ENCODE measurements at regions not wholly inside any gene's neighbourhood (a gene's known extent, or its start where the extent isn't known, plus 50 kb on each side); places are given as distances from the start of the nearest gene placed in this dataset.
"Not testable (repeated sequence)": the region's sequence is repeated elsewhere in the genome, so short reads cannot be mapped to it uniquely, and the experiment has no call there.

- DNase-seq: not testable (repeated sequence)
Measured at GRCh38 chr6:28626386-28626785, 100.7 kb downstream of the GPX5 start.

DNA sequence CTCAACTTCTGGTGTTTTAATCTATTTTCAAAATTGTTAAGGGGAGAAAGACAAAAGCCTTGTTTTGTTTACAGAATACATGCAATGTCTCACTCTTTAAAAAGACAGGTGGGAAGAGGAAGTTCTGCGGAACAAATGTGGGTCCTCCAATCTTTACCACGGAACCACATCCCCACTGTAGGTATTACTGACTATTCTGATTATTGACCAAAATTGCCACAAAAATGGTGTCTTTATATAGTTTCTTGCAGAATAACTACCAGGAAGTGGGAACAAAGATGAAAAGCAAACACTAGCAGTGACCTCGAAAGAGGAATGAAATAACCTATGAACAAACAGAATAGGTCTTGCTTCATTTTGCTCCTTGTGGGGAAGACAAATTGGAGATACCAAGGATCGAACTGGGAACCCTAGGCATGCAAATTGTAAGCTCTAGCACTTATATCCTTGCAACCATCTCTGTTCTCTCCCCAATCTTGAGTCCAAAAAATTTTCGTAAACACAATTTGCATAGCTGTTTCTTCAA is 106.7 kb downstream of the GPX5 start:
- DNase-seq: no peak

DNA sequence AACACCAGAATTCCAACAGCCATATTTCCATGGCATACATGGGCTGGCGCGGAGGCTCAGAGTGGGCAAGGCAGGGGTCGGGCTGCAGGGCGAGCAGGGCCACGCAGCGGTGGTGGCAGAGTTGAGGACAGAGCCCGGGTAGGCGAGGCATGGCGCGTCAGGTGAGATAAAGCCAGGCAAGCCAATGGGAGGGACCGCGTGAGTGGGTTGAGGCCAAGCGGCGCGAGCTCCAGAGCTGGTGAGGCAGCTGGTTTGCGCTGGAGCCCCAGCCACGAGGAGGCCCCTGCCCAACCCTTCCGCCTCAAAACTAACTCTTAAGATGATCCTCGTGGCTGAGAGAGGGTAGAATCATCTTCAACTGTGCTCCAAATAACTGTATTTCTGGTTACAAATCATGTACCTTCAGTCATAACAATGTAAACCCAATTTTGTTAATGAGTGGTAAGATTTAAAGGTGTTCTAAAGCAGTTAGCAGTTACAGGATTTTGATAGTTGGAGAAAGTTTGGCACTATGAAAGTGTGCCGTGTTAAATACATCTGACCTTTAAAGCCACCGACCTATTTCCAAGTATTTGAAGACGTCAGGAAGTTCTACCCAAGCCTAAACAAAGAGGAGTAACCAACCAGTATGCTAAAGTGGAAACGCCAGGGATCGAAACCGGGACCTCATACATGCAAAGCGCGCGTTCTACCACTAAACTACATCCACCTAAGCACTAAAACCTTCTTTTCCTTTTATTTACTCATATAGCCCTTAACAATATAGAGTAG is 107.9 kb downstream of the GPX5 start:
- DNase-seq: no peak

DNA sequence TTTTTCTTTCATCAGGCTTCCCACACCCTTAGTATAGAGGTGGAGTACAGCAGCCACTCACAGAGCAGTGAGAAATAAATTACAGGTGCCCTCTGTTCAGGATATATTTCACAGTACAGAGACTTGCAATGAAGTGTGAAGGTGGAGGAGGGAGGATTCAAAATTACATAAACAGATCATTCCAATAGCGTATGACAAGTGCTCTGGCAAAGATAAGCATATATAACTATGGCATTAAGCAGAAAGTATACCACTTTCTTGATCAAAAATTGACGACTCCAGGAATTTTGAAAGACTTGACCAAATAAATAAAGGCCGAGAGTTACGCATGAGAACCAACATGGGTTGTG is 108.7 kb downstream of the GPX5 start:
- no peak for DNase-seq

GRCh38 chr6:28634761-28635546 is 109.3 kb downstream of the GPX5 start:
- DNase-seq: peak; percentile 26

GRCh38 chr6:28635547-28636158 is 110.0 kb downstream of the GPX5 start:
- DNase-seq: no peak

GRCh38 chr6:28638787-28639430 is 113.2 kb downstream of the GPX5 start:
- DNase-seq: no peak

DNA sequence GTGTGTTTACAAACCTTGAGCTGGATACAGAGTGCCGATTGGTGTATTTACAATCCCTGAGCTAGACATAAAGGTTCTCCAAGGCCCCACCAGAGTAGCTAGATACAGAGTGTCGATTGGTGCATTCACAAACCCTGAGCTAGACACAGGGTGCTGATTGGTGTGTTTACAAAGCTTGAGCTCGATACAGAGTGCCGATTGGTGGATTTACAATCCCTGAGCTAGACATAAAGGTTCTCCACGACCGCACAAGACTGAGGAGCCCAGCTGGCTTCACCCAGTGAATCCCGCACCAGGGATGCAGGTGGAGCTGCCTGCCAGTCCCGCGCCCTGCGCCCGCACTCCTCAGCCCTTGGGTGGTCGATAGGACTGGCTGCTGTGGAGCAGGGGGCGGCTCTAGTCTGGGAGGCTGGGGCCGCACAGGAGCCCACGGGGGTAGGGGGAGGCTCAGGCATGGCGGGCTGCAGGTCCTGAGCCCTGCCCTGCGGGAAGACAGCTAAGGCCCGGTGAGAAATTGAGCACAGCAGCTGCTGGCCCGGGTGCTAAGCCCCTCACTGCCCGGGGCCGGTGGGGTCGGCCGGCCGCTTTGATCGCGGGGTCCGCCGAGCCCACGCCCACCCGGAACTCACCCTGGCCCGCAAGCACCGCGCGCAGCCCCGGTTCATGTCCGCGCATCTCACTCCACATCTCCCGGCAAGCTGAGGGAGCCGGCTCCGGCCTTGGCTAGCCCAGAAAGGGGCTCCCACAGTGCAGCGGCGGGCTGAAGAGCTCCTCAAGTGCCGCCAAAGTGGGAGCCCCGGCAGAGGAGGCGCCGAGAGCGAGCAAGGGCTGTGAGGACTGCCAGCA is 114.0 kb downstream of the GPX5 start:
- not testable (repeated sequence) for DNase-seq

GRCh38 chr6:28643017-28643740 is 117.5 kb downstream of the GPX5 start:
- DNase-seq: peak; percentile 87

DNA sequence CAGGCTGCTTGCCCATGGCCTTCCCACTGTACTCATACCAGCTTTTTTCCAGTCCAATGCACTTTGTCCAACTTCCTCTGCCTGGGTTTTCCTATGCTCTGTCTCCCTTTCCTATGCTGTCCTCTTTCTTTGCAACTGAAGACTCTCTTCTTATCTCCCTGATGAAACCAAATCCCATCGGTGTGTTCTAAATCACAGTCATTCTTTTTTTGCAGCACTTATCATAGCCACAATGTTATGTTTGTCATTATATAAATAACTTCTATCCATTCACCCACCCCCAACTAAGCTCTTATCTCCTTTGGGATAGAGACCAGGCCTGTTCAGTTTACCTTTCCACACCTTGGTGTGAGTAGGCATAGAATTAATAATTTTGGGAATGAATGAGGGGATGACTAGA is 121.0 kb downstream of the GPX5 start:
- no peak for DNase-seq

DNA sequence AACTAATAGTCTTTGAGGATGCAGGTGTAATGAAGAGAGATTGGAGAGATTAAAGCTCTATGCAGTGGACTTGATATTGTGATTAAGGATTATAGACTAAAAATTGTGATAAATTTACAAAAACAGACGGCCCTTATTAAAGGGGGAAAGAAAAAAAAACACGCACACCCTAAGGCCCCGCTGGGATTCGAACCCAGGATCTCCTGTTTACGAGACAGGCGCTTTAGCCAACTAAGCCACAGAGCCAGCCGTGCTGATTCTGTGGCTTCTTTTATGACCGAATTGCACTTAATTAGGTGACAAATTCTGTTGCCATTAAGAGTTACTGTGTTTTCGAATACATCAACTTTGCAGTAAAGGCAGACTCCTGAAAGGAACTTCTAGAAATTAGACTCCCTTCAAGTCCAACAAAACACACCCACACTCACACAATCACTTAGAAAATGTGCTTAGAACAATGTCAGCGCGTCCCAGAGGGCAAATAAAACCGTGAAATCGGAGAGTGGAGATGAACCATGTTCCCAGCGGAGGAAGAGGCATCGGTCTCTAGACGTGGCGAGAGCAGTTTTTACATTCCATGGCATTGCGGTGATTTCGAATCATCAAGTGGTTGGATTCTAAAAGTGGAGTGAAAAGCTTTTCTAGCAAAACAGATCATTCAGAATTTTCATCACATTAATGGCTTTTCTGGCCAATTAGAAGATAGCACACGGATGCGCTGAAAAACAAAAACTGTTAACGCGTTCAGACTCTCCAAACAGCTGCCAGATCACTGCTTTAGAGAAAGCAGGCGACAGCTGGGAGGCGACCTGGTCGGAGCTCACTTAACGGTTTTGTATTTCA is 122.6 kb downstream of the GPX5 start:
- DNase-seq: peak; percentile 85

DNA sequence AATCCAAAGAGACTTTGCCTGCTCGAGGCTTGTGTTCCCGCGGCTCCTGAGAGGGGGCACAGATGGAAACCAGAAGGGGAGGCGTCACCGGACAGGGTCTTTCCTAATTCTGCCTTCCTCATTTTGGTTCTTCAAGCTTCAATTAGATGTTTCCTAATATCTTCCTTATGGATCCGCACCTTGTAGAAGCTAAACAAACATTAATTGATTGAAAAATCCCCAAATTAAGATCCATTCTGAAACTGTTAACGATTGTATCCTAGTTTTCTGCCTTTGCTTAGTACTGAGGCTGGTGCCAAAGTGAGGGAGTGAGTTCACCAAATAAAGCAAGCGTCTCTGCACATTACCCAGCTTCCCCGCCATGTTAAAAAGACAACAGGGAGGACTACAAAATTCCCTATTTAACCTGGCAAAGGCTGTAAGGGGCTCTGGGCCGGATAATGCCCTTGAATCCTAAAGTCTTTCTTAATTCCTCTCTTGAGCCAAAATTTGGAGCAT is 123.2 kb downstream of the GPX5 start:
- peak; percentile 33 for DNase-seq

DNA sequence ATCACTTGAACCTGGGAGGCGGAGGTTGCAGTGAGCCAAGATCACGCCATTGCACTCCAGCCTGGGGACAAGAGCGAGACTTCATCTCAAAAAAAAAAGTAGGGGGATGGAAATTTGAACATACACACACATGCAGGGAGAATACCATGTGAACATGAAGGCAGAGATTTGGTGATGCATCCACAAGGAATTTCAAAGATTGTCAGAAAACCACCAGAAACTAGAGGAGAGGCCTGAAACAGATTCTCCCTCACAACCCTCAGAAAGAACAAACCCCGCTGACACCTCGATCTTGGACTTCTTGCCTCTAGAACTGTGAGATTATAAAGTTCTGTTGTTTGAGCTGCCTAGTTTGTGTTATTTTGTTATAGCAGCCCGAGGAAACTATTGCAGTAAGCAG is 125.5 kb downstream of the GPX5 start:
- DNase-seq: peak; percentile 48

GRCh38 chr6:28653876-28654275 is 128.2 kb downstream of the GPX5 start:
- no peak for DNase-seq

DNA sequence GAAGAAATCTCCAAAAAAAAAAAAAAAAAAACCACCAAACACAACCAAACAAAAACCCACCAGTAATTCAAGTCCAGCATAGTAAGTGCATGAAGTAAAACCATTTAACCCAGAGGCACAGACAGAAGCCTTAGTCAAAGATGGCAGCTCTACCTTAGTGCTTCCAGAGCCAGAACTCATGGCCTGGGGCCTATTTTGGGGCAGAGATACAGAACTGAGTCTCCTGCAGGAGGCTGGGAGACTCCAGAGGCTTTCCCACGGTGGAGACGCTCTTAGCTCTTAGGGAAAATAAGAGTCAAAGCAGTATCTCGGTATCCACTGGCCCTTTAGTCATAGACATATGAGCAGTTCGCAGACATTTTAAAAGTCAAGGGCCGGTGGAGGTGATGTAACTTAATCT is 129.5 kb downstream of the GPX5 start:
- DNase-seq: no peak

- no peak for DNase-seq
Measured at GRCh38 chr6:28656715-28657114, 131.0 kb downstream of the GPX5 start.

DNA sequence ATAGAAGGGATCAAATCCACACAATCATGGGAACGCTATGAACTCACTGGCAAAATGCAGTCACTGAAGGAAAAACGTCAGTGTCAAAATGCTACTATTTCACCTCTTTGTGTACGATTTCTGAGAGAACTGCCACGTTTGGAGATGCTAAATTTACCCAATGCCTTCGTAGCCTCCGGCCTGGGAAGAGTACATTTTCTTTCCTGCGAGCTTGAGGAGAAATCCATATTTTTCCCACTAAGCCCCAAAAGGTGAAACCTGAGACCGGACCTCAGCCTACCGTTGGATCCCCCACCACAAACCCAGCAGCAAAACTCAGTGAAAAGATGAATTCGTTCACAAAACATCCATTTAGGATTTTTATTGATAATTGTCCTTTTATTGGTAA is 131.7 kb downstream of the GPX5 start:
- DNase-seq: peak; percentile 3

- DNase-seq: peak; percentile 67
Measured at GRCh38 chr6:28657769-28658465, 132.2 kb downstream of the GPX5 start.

DNA sequence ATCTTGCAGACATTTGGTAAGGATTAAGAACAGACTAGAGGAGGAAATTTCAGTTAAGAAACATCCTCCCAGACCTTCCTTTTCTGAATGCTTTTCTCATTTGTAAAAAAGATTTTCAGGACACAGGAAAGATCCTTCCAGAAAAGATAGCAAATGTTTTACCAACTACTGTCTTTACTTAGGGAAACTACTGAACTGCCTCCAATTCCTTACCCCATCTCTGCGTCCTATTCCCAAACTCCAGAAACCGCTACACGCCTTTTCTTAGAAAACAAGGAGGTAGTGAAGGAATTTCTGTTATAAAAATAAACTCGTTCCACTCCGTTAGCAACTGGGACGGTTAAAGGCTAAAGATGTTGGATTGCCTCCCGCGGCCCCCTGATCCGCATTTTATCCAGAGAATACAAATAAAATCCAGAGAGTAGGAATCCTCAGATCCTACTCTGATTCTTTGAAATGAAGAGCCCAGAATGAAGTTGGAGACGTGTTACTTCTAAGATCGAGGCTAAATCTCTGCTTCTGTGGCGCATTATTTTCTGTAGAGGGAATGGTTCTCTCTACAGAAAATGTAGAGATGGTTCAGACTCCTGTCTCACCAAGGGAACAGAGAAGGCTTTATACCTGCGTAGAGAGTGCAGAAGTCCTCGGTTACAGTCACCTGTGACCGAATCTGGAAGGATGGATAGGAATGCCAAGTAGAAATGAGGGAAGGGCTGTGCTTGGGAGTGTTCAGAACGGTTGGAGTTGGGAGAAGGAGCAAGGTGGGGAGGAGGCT is 133.0 kb downstream of the GPX5 start:
- DNase-seq: peak; percentile 24

All from EL (cell line).